IMR-90 (cell line): ENCODE measurements at regions not wholly inside any gene's neighbourhood (a gene's known extent, or its start where the extent isn't known, plus 50 kb on each side); places are given as distances from the start of the nearest gene placed in this dataset.

Experiments used
- BHLHE40 ChIP-seq: fragments of 150-350 bp; IDR thresholded peaks from 2 replicates; pipeline ENCODE4 v1.6.1; 2016; ENCODE audit warnings: mild to moderate bottlenecking, low read depth, low read length
- CEBPB ChIP-seq: IDR thresholded peaks from 2 replicates; pipeline ENCODE4 v1.6.1; 2012; ENCODE audit warnings: low read depth, low read length, improper control_type of control experiment
- CTCF ChIP-seq: conservative IDR thresholded peaks from 2 replicates; pipeline ENCODE4 v1.5.1; 2012; ENCODE audit warnings: mild to moderate bottlenecking, low read depth, low read length, improper control_type of control experiment
- MAFK ChIP-seq: IDR thresholded peaks from 2 replicates; pipeline ENCODE4 v1.6.1; 2012; ENCODE audit warnings: low read depth, low read length, improper control_type of control experiment
- MAZ ChIP-seq: IDR thresholded peaks from 2 replicates; pipeline ENCODE4 v1.6.1; 2012; ENCODE audit warnings: low read depth, mild to moderate bottlenecking, low read length, improper control_type of control experiment, moderate library complexity, borderline replicate concordance
- MXI1 ChIP-seq: IDR thresholded peaks from 2 replicates; pipeline ENCODE4 v1.6.1; 2012; ENCODE audit warnings: low read depth, mild to moderate bottlenecking, low read length, moderate library complexity, borderline replicate concordance
- NFE2L2 ChIP-seq: fragments of 150-350 bp; IDR thresholded peaks from 2 replicates; pipeline ENCODE4 v1.6.1; 2016; ENCODE audit warnings: low read depth, mild to moderate bottlenecking, low read length
- POLR2A ChIP-seq: IDR thresholded peaks from 2 replicates; pipeline ENCODE4 v1.6.1; 2012; ENCODE audit warnings: mild to moderate bottlenecking, low read depth, low read length
- RAD21 ChIP-seq: IDR thresholded peaks from 2 replicates; pipeline ENCODE4 v1.6.1; 2012; ENCODE audit warnings: low read length, improper control_type of control experiment
- RCOR1 ChIP-seq: IDR thresholded peaks from 2 replicates; pipeline ENCODE4 v1.6.1; 2012; ENCODE audit warnings: mild to moderate bottlenecking, low read length, improper control_type of control experiment; ENCODE audit not compliant: insufficient replicate concordance
- RFX5 ChIP-seq: IDR thresholded peaks from 2 replicates; pipeline ENCODE4 v1.8.0; 2012; ENCODE audit warnings: low read depth, mild to moderate bottlenecking, low read length, moderate library complexity
- SMC3 ChIP-seq: fragments of 150-350 bp; IDR thresholded peaks from 2 replicates; pipeline ENCODE4 v1.6.1; 2016; ENCODE audit warnings: low read depth, mild to moderate bottlenecking, antibody characterized with exemption, low read length, moderate library complexity
- TF ChIP-seq, protein P1 (sequence below): fragments of 150-350 bp; IDR thresholded peaks from 2 replicates; pipeline ENCODE4 v1.6.1; 2016; ENCODE audit warnings: low read depth, mild to moderate bottlenecking, low read length, moderate library complexity, borderline replicate concordance

DNA sequence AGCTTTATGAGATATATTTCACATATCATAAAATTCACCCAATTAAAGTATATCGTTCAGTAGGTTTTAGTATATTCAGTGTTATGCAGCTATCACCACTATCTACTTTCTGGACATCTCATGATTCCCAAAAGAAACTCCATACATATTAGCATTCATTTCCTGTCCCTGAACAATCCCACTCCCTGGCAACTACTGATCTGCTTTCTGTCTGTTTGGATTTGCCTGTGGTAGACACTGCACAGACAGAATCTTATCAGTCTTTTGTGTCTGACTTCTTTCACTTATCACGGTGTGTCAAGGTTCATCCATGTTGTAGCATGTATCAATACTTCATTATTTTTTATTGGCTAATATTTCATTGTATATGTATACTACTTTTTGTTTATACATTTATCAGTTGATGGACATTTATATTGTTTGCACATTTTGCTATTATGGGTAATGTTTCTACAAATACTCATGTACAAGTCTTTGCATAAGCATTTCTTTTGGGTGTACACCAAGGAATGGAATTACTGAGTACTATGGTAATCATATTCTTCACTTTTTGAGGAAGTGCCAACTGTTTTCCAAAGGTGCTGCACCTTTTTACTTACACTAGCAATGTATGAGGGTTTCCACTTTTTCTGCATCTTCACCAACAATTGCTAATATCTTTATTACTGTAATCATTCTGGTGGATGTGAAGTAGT is 373.9 kb downstream of the AASDHPPT start:
- TF ChIP-seq CTCF = no peak
- no peak for TF ChIP-seq SMC3
- no peak for TF ChIP-seq MAZ
- TF ChIP-seq MAFK = no peak
- no peak for TF ChIP-seq POLR2A
- no peak for TF ChIP-seq MXI1
- TF ChIP-seq BHLHE40 = no peak
- no peak for TF ChIP-seq RAD21
- TF ChIP-seq RFX5 = no peak
- no peak for TF ChIP-seq RCOR1
- no peak for TF ChIP-seq CEBPB
- TF ChIP-seq, protein P1, sequence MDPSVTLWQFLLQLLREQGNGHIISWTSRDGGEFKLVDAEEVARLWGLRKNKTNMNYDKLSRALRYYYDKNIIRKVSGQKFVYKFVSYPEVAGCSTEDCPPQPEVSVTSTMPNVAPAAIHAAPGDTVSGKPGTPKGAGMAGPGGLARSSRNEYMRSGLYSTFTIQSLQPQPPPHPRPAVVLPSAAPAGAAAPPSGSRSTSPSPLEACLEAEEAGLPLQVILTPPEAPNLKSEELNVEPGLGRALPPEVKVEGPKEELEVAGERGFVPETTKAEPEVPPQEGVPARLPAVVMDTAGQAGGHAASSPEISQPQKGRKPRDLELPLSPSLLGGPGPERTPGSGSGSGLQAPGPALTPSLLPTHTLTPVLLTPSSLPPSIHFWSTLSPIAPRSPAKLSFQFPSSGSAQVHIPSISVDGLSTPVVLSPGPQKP = no peak
- TF ChIP-seq NFE2L2 = no peak
